Upper lobe of left lung (tissue), 4 donors: ENCODE measurements at regions not wholly inside any gene's neighbourhood (a gene's known extent, or its start where the extent isn't known, plus 50 kb on each side); places are given as distances from the start of the nearest gene placed in this dataset.

Experiments used
- EP300 ChIP-seq, 4 donors: sonication (generic); formaldehyde crosslinking; IDR thresholded peaks; one replicate each; pipeline ENCODE4 v1.5.1; 2017; ENCODE audit warnings: antibody characterized with exemption in 4 of 4, control low read depth in 2 of 4
- POLR2A ChIP-seq, 4 donors: fragments of 450-650 bp; IDR thresholded peaks; one replicate each; pipeline ENCODE4 v1.5.1; 2016 to 2017; ENCODE audit warnings: antibody characterized with exemption in 4 of 4, mild to moderate bottlenecking in 2 of 4
- TF ChIP-seq, protein P1 (sequence below), 6 experiments: fragments of 450-650 bp in 4 of 6; fragments of 200-600 bp in 2 of 6; sonication (generic) in 2 of 6; IDR thresholded peaks; one replicate each; pipeline ENCODE4 v1.5.1; 2016 to 2019; ENCODE audit warnings: antibody characterized with exemption in 6 of 6

DNA sequence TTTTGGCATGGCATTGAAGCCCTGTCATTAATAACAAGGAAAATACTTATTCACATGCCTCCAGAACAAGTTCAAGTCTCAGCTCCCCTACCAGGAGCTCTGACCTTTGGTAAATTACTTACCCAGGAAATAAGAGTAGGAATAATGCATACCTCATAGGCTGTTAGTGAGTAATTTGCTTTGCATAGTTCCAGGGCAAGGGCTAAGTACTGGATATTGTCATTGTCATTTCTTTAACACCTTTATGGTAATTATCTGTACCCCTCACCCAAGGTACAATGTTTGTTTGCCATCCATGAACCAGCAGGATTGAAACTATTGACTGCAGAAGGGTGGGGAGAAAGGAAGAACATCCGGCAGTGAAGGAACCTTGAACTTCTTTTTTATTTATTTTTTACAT lies 148.5 kb downstream of the SOX2 start:
- TF ChIP-seq POLR2A (IDR thresholded peaks at IDR 0.05), result no peak
- TF ChIP-seq, protein P1, sequence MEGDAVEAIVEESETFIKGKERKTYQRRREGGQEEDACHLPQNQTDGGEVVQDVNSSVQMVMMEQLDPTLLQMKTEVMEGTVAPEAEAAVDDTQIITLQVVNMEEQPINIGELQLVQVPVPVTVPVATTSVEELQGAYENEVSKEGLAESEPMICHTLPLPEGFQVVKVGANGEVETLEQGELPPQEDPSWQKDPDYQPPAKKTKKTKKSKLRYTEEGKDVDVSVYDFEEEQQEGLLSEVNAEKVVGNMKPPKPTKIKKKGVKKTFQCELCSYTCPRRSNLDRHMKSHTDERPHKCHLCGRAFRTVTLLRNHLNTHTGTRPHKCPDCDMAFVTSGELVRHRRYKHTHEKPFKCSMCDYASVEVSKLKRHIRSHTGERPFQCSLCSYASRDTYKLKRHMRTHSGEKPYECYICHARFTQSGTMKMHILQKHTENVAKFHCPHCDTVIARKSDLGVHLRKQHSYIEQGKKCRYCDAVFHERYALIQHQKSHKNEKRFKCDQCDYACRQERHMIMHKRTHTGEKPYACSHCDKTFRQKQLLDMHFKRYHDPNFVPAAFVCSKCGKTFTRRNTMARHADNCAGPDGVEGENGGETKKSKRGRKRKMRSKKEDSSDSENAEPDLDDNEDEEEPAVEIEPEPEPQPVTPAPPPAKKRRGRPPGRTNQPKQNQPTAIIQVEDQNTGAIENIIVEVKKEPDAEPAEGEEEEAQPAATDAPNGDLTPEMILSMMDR (IDR thresholded peaks at IDR 0.05), result no peak
- TF ChIP-seq EP300 (IDR thresholded peaks at IDR 0.05), result no peak
